Heart right ventricle (tissue), 16 donors: ENCODE measurements at regions not wholly inside any gene's neighbourhood (a gene's known extent, or its start where the extent isn't known, plus 50 kb on each side); places are given as distances from the start of the nearest gene placed in this dataset.

Experiments
- ATAC-seq, 8 donors: fragments of 200-7000 bp; cut with Tn5 transposase; one replicate each; pipeline ENCODE4 v1.9.1; 2020; ENCODE audit warnings: mild to moderate bottlenecking in 8 of 8, moderate library complexity in 8 of 8, moderate number of reproducible peaks in 1 of 8
- DNase-seq, 2 donors: peaks; one replicate each; pipeline ENCODE4 v3.0.0-alpha.2; 2020
- H3K27ac ChIP-seq, 10 donors: fragments of 200-600 bp; sonication (generic) in 2 of 10; one replicate each; pipeline versions ENCODE4 v1.5.0 to v1.8.0; 2020 to 2022; ENCODE audit warnings: mild to moderate bottlenecking in 3 of 10
- H3K27me3 ChIP-seq, 7 donors: fragments of 200-600 bp; one replicate each; pipeline ENCODE4 v1.8.0; 2021 to 2022; ENCODE audit warnings: mild to moderate bottlenecking in 2 of 7
- H3K36me3 ChIP-seq, 9 donors: fragments of 200-600 bp; sonication (generic) in 1 of 9; one replicate each; pipeline versions ENCODE4 v1.5.0 to v1.8.0; 2020 to 2022; ENCODE audit warnings: mild to moderate bottlenecking in 2 of 9
- H3K4me1 ChIP-seq, 9 donors: fragments of 200-600 bp; sonication (generic) in 1 of 9; one replicate each; pipeline versions ENCODE4 v1.5.0 to v1.8.0; 2020 to 2022; ENCODE audit warnings: mild to moderate bottlenecking in 4 of 9
- H3K4me3 ChIP-seq, 10 donors: fragments of 200-600 bp; sonication (generic) in 2 of 10; one replicate each; pipeline versions ENCODE4 v1.5.0 to v1.8.0; 2020 to 2022; ENCODE audit warnings: mild to moderate bottlenecking in 7 of 10, moderate library complexity in 2 of 10
- H3K9me3 ChIP-seq, 11 donors: fragments of 200-600 bp in 10 of 11; sonication (generic) in 2 of 11; one replicate each; pipeline versions ENCODE4 v1.5.0 to v1.8.0; 2013 to 2022; ENCODE audit warnings: mild to moderate bottlenecking in 2 of 11, control low read depth in 1 of 11, moderate library complexity in 1 of 11
- WGBS, 2 donors: extraction: QIAGEN DNeasy Blood & Tissue Kit; methylation state at CpG; one replicate each; pipeline ENCODE4 v1.1.7; 2013; ENCODE audit warnings: inconsistent platforms in 1 of 2; 5-methylcytosine and 5-hydroxymethylcytosine counted together
- intact Hi-C, 10 donors: fragments of 100-400 bp; cut with DNase I; formaldehyde crosslinking; loops; one replicate each; pipeline versions ENCODE4 v1.11.1 to v1.14.2; 2022
- TF ChIP-seq, protein P1 (sequence below), 9 donors: fragments of 200-600 bp; sonication (generic) in 2 of 9; IDR thresholded peaks; one replicate each; pipeline versions ENCODE4 v1.5.0 to v1.8.0; 2021 to 2022; ENCODE audit warnings: antibody characterized with exemption in 9 of 9, mild to moderate bottlenecking in 5 of 9, moderate library complexity in 1 of 9
- donor health status: Arrhythmogenic right ventricular cardiomyopathy.
- donor health status: ischemic (EF 13 %, LVEDD 7.1; RV severe dilation, severe dysfunction).
- donor health status: healthy with polysubstance abuse.
- donor health status: DM: no; HTN: yes; CAD: no.
- donor health status: DM: no; HTN: no; CAD: no.
- donor health status: ischemic (EF 25% LVEDD 6.9; RV normal size, moderate dysfunction).
- donor health status: ischemic (EF 25% LVEDD 5.7; RV mildly dilated, moderate dysfunction).
- donor health status: healthy.
- donor health status: DM: yes; HTN: yes; CAD: no.
- donor health status: Ischemic cardiomyopathy.
- donor health status: ischemic (EF 35%, LVEDD 5.7; RV mildly dilated, moderate dysfunction).
- donor health status: nonischemic (EF 11% LVEDD 7.7; RV severe dilation, severe dysfunction).
- donor health status: DM: yes; HTN: yes; CAD: no.
- donor health status: PGD.
- donor health status: ischemic (EF 29% LVEDD 5.4; RV normal size, mild dysfunction).
- donor health status: nonischemic (EF 23%, LVEDD 6.1; RV moderate dilation, normal function).

DNA sequence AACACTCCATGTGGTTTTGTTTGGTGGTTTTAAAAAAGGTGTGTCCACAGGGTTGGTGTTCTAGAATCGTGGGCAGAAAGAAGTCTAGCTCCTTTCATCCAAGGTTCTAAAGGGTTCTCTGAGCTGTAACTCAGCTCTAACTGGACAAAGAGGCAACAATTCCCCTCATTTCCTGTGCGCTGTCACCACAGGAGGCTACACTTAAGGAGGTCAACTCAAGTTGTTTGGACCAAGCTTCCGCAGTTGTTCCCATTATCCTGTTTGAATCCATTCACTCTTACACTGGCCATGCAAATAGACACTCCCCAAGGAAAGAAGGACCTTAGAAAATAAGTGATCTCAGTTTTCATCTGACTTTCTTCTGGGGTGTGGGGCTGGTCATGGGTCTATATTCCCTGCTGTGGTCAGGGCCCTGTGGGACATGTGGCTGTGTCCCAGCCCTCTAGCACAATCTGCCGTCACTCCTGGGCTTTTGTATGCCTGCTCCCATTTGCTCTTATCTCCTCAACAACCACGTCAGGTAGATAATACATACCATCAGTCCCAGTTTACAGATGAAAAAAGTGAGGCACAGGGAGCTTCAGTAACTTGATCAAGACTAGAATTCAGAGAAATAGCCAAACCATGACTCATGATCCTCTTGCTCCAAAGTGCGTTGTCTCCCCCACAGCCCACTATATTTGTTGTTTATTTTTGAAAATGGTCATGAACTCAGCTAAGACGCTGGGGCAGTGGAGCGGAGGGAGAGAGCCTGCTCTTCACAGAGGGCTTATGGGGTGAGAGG, 103.6 kb downstream of the RHOU start:
- 90 to 92% methylated on average over 8 of the region's 8 CpGs for WGBS, 2 donors
- TF ChIP-seq, protein P1, sequence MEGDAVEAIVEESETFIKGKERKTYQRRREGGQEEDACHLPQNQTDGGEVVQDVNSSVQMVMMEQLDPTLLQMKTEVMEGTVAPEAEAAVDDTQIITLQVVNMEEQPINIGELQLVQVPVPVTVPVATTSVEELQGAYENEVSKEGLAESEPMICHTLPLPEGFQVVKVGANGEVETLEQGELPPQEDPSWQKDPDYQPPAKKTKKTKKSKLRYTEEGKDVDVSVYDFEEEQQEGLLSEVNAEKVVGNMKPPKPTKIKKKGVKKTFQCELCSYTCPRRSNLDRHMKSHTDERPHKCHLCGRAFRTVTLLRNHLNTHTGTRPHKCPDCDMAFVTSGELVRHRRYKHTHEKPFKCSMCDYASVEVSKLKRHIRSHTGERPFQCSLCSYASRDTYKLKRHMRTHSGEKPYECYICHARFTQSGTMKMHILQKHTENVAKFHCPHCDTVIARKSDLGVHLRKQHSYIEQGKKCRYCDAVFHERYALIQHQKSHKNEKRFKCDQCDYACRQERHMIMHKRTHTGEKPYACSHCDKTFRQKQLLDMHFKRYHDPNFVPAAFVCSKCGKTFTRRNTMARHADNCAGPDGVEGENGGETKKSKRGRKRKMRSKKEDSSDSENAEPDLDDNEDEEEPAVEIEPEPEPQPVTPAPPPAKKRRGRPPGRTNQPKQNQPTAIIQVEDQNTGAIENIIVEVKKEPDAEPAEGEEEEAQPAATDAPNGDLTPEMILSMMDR (IDR thresholded peaks at IDR 0.05) = no peak
- no peak for ATAC-seq
- Histone ChIP-seq H3K4me1 (peaks cover 0 to 25% (median 10%) of the 10 kb centered on the region in 9 donors), H3K27me3 (peaks cover 0 to 11% (median 4%) of the 10 kb centered on the region in 7 donors), H3K9me3 (peaks cover 0 to 13% (median 0%) of the 10 kb centered on the region in 11 donors), H3K36me3 (no peaks in the 10 kb centered on the region), H3K27ac (peak overlapping the region in 4 of 10 donors; percentile 39 to 77 (median 50)), H3K4me3 (no peak overlapping the region)
- intact Hi-C loops = no loop called here
- no peak for DNase-seq

DNA sequence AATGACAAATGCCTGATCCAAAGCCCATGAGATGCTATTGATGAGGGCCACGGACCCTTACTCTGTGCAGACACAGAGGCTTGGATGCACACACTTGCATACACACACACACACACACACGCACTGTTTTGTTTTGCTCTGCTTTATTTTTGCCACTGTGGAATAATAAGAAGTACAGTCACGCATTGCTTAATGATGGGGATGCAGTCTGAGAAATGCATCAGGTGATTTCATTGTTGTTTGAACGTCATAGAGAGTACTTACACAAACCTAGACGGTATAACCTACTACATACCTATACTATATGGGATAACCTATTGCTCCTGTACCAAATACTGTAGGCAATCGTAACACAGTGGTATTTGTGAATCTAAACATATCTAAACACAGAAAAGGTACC, 104.4 kb downstream of the RHOU start:
- WGBS, 2 donors = 87 to 96% methylated on average over 6 of the region's 6 CpGs

DNA sequence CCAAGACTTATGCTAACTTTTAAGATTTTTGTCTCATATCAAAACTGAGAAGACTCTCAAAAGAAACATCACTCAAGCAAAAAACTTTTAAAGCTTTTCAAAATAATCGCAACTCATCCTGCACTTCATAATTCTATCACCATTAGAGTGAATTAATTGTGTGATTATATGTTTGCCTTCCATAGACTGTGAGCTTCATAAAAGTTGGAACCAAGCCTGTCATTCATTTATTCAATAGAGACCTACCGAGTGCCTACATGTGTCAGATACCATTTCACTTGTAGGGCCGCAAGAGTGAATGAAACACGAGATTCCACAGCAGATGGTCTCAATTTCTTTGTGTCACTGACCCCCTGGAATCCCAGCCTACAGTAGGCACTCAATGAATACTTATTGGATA, 106.4 kb downstream of the RHOU start:
- WGBS, 2 donors = 84 to 86% methylated on average over 4 of the region's 4 CpGs
- TF ChIP-seq, protein P1 (IDR thresholded peaks at IDR 0.05) = no peak
- ATAC-seq (no peak), DNase-seq (no peak)
- Histone ChIP-seq H3K4me3 (no peak overlapping the region), H3K36me3 (no peaks in the 10 kb centered on the region), H3K27ac (no peak overlapping the region), H3K27me3 (no peaks in the 10 kb centered on the region), H3K9me3 (peaks cover 0 to 13% (median 0%) of the 10 kb centered on the region in 11 donors), H3K4me1 (peaks cover 0 to 25% (median 10%) of the 10 kb centered on the region in 9 donors)
- intact Hi-C loops = loop anchor here in 1 of 10 donors (10.0 kb wide), 1 partner anchor 107 kb away; the partner anchor contains the start of gene RHOU

More for the DNA sequence above, 104.4 kb downstream of the RHOU start:
- TF ChIP-seq, protein P1 (IDR thresholded peaks at IDR 0.05) = no peak
- Histone ChIP-seq H3K9me3 (peaks cover 0 to 13% (median 0%) of the 10 kb centered on the region in 11 donors), H3K4me3 (no peak overlapping the region), H3K36me3 (no peaks in the 10 kb centered on the region), H3K27me3 (peaks cover 0 to 8% (median 0%) of the 10 kb centered on the region in 7 donors), H3K4me1 (peaks cover 0 to 25% (median 10%) of the 10 kb centered on the region in 9 donors), H3K27ac (no peak overlapping the region)
- DNase-seq (no peak), ATAC-seq (no peak)
- intact Hi-C loops = loop anchor here in 1 of 10 donors (10.0 kb wide), 1 partner anchor 105 kb away; the partner anchor contains the start of gene RHOU

DNA sequence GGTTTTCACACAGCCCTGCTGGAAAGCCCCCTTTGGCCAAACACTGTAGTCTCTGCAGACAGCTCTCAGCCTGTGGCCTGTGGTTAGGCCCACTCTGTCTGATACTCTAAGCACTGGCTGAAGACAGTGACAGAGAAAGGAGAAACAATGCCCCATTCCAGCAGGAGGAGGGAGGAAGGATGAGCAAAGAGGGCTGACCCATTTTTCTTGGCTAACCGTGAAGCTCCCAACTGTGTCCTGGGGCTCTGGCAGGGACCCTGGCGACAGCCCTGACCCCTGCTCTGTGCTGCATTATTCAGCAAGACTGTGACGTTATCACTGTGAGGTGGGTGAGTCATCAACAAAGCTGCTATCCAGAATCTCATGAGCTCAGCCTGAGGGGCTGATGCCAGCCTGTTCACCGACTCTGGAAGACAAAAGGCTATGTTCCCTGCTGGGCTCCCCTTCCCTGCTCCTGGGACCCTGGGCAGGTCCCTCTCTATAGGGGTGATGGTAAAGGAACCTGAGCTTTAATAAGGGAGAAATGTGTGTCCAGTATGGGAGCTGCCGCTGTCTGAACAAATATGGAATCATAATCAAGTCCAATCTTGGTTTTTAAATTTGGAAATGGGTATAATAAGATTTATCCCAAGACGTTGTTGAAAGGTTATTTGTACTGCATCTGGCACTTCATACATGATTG, 107.0 kb downstream of the RHOU start:
- TF ChIP-seq, protein P1 (IDR thresholded peaks at IDR 0.05) = no peak
- Histone ChIP-seq H3K27ac (no peak overlapping the region), H3K4me1 (peaks cover 0 to 25% (median 10%) of the 10 kb centered on the region in 9 donors), H3K4me3 (no peak overlapping the region), H3K36me3 (no peaks in the 10 kb centered on the region), H3K9me3 (peaks cover 0 to 13% (median 0%) of the 10 kb centered on the region in 11 donors), H3K27me3 (no peaks in the 10 kb centered on the region)
- ATAC-seq = peak in 5 of 8 donors; percentile 56 to 94 (median 84)
- intact Hi-C loops = loop anchor here in 1 of 10 donors (10.0 kb wide), 1 partner anchor 107 kb away; the partner anchor contains the start of gene RHOU
- 50 to 57% methylated on average over 6 of the region's 6 CpGs for WGBS, 2 donors
- peak in 1 of 2 donors; percentile 20 for DNase-seq
